Lower leg skin (tissue), 4 donors: ENCODE measurements at regions not wholly inside any gene's neighbourhood (a gene's known extent, or its start where the extent isn't known, plus 50 kb on each side); places are given as distances from the start of the nearest gene placed in this dataset.

Source experiments
- DNase-seq, 2 donors: peaks; one replicate each; pipeline ENCODE4 v3.0.0-alpha.2; 2019; ENCODE audit warnings: low spot score in 2 of 2
- H3K4me3 ChIP-seq: fragments of 200-600 bp; sonication (generic); 2 replicates; pipeline ENCODE4 v1.5.1; 2017; ENCODE audit warnings: mild to moderate bottlenecking, low read depth; ENCODE audit not compliant: poor library complexity, severe bottlenecking
- POLR2A ChIP-seq, 2 donors: fragments of 450-650 bp; IDR thresholded peaks; one replicate each; pipeline ENCODE4 v1.6.1; 2016 to 2017; ENCODE audit warnings: antibody characterized with exemption in 2 of 2, mild to moderate bottlenecking in 1 of 2, moderate library complexity in 1 of 2
- WGBS, 2 donors: methylation state at CpG; one replicate each; pipeline ENCODE4 v1.1.5; 2018; 5-methylcytosine and 5-hydroxymethylcytosine counted together
- intact Hi-C: fragments of 100-400 bp; cut with DNase I; formaldehyde crosslinking; loops from one replicate; pipeline ENCODE4 v1.15.0; 2023; ENCODE audit warnings: low total_unique reads
- TF ChIP-seq, protein P1 (sequence below), 3 donors: fragments of 450-650 bp; IDR thresholded peaks; one replicate each; pipeline ENCODE4 v1.5.1; 2016; ENCODE audit warnings: antibody characterized with exemption in 3 of 3, mild to moderate bottlenecking in 3 of 3, moderate library complexity in 2 of 3

DNA sequence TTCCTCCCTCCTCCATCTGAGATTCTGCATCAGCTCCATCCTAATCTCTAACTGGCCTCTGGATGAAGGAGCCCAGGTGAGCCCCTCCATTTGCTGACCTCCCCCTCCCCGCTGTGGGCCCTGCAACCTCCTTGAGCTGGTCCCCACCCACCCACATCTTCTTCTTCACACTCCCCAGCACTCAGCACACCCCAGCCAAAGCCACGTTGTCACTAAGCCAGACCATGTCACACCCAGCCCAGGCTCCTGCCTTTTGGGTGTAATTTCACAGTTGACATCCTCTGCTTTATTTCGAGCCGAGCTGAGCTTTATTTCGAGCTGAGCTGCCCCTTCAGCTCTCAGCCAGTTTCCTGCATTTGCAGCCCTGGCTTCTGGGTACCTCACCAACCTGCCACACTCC is 282.7 kb upstream of the TNRC6C start:
- no peak overlapping the region for H3K4me3 ChIP-seq
- TF ChIP-seq POLR2A (IDR thresholded peaks at IDR 0.05): no peak
- TF ChIP-seq, protein P1, sequence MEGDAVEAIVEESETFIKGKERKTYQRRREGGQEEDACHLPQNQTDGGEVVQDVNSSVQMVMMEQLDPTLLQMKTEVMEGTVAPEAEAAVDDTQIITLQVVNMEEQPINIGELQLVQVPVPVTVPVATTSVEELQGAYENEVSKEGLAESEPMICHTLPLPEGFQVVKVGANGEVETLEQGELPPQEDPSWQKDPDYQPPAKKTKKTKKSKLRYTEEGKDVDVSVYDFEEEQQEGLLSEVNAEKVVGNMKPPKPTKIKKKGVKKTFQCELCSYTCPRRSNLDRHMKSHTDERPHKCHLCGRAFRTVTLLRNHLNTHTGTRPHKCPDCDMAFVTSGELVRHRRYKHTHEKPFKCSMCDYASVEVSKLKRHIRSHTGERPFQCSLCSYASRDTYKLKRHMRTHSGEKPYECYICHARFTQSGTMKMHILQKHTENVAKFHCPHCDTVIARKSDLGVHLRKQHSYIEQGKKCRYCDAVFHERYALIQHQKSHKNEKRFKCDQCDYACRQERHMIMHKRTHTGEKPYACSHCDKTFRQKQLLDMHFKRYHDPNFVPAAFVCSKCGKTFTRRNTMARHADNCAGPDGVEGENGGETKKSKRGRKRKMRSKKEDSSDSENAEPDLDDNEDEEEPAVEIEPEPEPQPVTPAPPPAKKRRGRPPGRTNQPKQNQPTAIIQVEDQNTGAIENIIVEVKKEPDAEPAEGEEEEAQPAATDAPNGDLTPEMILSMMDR (IDR thresholded peaks at IDR 0.05): no peak
- intact Hi-C loops: no loop called here
- WGBS, 2 donors: 37 to 39% methylated on average over 5 of the region's 5 CpGs
- DNase-seq: no peak

DNA sequence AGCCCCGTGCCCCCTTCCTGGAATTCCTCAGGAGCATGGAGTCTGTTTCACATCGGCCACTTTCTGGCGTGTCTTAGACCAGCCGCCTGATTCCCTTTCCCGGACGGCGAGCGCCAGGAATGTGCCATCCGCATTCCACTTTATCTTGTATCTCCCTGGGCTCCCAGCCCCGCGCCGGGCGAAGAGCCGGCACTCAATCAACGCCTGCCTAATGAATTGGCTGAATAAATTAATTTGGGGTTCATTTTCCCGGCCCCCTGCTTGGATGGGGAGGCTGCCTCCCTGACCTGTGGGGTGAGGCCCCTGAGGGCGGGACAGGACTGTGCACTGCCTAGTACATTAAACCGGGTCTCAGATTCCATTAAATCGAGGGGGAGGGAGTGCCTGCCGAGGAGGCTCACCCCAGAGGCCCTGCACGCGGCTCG is 282.3 kb upstream of the TNRC6C start:
- H3K4me3 ChIP-seq: no peak overlapping the region
- TF ChIP-seq, protein P1 (IDR thresholded peaks at IDR 0.05): no peak
- TF ChIP-seq POLR2A (IDR thresholded peaks at IDR 0.05): no peak
- DNase-seq: no peak
- 35 to 46% methylated on average over 22 to 23 of the region's 23 CpGs for WGBS, 2 donors
- intact Hi-C loops: no loop called here

DNA sequence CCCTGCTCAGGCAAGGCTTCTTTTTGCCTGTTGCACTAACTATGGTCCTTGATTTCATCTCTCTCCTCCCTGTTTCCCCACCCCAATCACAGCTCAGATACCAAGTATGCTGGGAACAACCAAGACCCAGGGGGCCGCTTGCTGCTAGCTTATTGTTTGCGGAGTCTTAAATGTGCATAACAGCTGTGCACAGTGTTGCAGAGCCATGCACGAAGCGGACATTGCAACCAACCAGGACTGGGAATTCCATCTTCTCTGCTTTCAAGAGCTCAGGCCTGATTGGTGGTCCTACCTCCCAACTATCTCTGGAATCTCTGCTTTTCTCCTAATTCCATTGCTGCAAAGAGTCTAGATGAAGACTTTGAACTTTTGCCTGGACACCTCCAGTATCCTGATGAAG is 281.3 kb upstream of the TNRC6C start:
- no peak for DNase-seq
- TF ChIP-seq, protein P1 (IDR thresholded peaks at IDR 0.05): no peak
- intact Hi-C loops: no loop called here
- WGBS, 2 donors: 78 to 80% methylated on average over 4 of the region's 4 CpGs
- H3K4me3 ChIP-seq: no peak overlapping the region

DNA sequence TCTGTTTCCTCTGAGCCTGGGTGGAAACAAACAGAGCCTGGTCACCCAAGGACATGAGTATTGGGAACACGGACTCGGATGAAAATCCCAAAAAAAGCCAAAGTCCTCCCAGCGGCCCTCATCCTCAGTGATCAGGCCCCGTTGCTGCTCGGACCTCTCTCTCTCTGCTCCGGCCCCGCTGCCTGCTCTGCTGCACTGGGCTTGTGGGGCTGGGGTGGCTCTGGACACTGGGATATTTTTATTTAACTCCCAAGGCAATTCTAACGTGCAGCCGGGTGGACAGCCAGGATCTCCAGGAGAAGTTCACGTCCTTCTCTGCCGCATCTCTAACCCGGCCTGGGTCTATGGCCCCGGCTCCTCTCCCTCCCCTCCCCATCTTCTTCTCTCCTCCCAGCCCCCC is 280.9 kb upstream of the TNRC6C start:
- intact Hi-C loops: no loop called here
- WGBS, 2 donors: 70 to 79% methylated on average over 13 of the region's 13 CpGs

DNA sequence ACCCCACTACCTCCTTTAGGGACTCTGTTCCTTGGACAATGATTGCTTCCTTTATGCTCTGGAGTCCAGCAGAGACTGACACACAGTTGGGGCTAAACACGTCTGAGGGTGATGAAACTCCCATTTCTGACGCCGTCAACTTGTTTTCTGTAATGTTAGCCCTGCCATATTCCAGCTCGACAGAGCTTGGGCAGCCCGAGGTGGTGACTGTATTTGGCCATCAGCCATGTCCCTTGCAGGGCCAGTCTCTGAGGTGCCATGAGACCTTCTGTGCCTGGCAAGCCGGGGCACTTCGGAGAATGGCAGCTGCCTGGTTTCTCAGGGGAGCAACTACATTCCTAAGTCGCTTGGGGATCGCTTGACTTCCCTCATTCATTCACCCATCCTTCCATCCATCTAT is 278.9 kb upstream of the TNRC6C start:
- peak in 1 of 2 donors; percentile 75 for DNase-seq
- H3K4me3 ChIP-seq: no peak overlapping the region
- TF ChIP-seq, protein P1 (IDR thresholded peaks at IDR 0.05): no peak
- TF ChIP-seq POLR2A (IDR thresholded peaks at IDR 0.05): no peak
- intact Hi-C loops: no loop called here
- WGBS, 2 donors: 65 to 67% methylated on average over 9 of the region's 9 CpGs

More for the DNA sequence above, 280.9 kb upstream of the TNRC6C start:
- H3K4me3 ChIP-seq: no peak overlapping the region
- TF ChIP-seq, protein P1 (IDR thresholded peaks at IDR 0.05): no peak
- TF ChIP-seq POLR2A (IDR thresholded peaks at IDR 0.05): no peak
- DNase-seq: no peak

DNA sequence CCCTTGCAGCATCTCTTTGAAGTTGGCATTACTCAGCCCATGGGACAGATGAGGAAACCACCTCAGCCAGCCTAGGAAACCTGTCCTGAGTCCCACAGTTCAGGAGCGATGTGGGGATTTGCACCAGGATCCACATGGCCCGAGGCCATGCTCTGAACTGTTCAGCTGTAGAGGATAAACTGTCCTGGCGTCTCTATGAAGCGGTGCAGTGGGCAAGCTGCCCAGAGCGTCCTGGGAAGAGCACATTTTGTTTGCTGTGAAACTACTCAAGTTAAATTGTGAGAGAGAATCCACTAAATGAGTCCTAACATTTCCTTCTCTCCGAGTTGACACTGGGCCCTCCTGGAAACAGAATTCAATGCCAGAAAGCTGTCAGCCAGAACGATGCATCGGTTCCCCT is 276.6 kb upstream of the TNRC6C start:
- no peak overlapping the region for H3K4me3 ChIP-seq
- intact Hi-C loops: no loop called here
- TF ChIP-seq, protein P1 (IDR thresholded peaks at IDR 0.05): no peak
- no peak for TF ChIP-seq POLR2A (IDR thresholded peaks at IDR 0.05)
- peak in 1 of 2 donors; percentile 83 for DNase-seq
- whole genome bisulfite sequencing, 2 donors: 26 to 29% methylated on average over 8 of the region's 8 CpGs
